Lung (tissue), 11 donors: ENCODE measurements at regions not wholly inside any gene's neighbourhood (a gene's known extent, or its start where the extent isn't known, plus 50 kb on each side); places are given as distances from the start of the nearest gene placed in this dataset.

Experiments used
- ATAC-seq: fragments of 200-7000 bp; cut with Tn5 transposase; one replicate; pipeline ENCODE4 v1.9.1; 2020; ENCODE audit warnings: moderate number of reproducible peaks; ENCODE audit not compliant: insufficient read depth, low FRiP score
- DNase-seq, 3 donors: peaks; one replicate each; pipeline ENCODE4 v3.0.0-alpha.2; 2013 to 2017
- H3K27ac ChIP-seq, 2 donors: one replicate each; pipeline ENCODE4 v1.5.1; 2013; ENCODE audit warnings: mild to moderate bottlenecking in 2 of 2, moderate library complexity in 2 of 2, control low read depth in 1 of 2, inconsistent platforms in 1 of 2, low read depth in 1 of 2, low read length in 1 of 2
- H3K27me3 ChIP-seq, 3 donors: one replicate each; pipeline ENCODE4 v1.5.1; 2013; ENCODE audit warnings: low read length in 2 of 3; ENCODE audit not compliant: control insufficient read depth in 3 of 3, insufficient read depth in 3 of 3
- H3K36me3 ChIP-seq, 4 donors: one replicate each; pipeline ENCODE4 v1.5.1; 2013; ENCODE audit warnings: low read length in 4 of 4, mild to moderate bottlenecking in 1 of 4, moderate library complexity in 1 of 4; ENCODE audit not compliant: control insufficient read depth in 4 of 4, insufficient read depth in 4 of 4
- H3K4me1 ChIP-seq, 5 donors: one replicate each; pipeline ENCODE4 v1.5.1; 2013; ENCODE audit warnings: low read length in 5 of 5, mild to moderate bottlenecking in 2 of 5, moderate library complexity in 1 of 5; ENCODE audit not compliant: control insufficient read depth in 5 of 5, insufficient read depth in 5 of 5
- H3K4me3 ChIP-seq: one replicate; pipeline ENCODE4 v1.5.1; 2013; ENCODE audit warnings: mild to moderate bottlenecking, control low read depth, moderate library complexity
- H3K9ac ChIP-seq, 2 donors: one replicate each; pipeline ENCODE4 v1.5.1; 2013; ENCODE audit warnings: low read length in 2 of 2, control low read depth in 1 of 2; ENCODE audit not compliant: insufficient read depth in 1 of 2
- H3K9me3 ChIP-seq, 4 donors: one replicate each; pipeline ENCODE4 v1.5.1; 2013; ENCODE audit warnings: low read length in 3 of 4, mild to moderate bottlenecking in 1 of 4, moderate library complexity in 1 of 4; ENCODE audit not compliant: control insufficient read depth in 4 of 4, insufficient read depth in 3 of 4
- CTCF ChIP-seq: IDR thresholded peaks from 2 replicates; pipeline ENCODE4 v1.5.1; 2012; ENCODE audit warnings: mild to moderate bottlenecking; ENCODE audit errors: control extremely low read depth, extremely low read depth
- WGBS, 2 donors: extraction: QIAGEN DNeasy Blood & Tissue Kit; methylation state at CpG; one replicate each; pipeline ENCODE4 v1.1.7; 2013; 5-methylcytosine and 5-hydroxymethylcytosine counted together
- donor health status: control.
- donor health status: control.
- donor health status: Bipolar disorder and iron deficiency.
- donor health status: healthy.
- donor health status: DM: yes; HTN: yes; CAD: no.

DNA sequence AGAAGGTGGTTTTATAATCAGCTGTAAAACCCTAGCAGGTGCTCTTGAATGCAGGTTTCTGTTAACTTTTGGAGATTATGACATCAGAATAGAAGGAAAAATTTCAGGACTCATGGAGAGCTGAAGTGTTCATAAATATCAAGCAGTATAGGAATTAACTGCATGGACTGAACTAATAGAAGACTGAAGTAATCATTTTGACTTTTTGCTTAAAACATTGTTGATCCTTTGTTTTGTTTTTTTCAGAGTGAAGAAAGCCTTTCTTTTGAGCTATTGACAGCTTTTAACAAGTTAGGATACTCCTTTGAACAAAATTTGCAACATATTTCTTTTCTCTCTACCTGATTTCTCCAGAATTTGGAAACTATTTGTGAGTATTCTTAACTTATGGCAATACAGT is 70.6 kb upstream of the DAZL start:
- Histone ChIP-seq H3K27me3 (no peaks in the 10 kb centered on the region), H3K36me3 (no peaks in the 10 kb centered on the region), H3K9ac (no peak overlapping the region), H3K27ac (no peak overlapping the region), H3K4me3 (no peak overlapping the region), H3K4me1 (no peaks in the 10 kb centered on the region), H3K9me3 (no peaks in the 10 kb centered on the region)
- ATAC-seq (no peak), DNase-seq (no peak)
- no peak for TF ChIP-seq CTCF

DNA sequence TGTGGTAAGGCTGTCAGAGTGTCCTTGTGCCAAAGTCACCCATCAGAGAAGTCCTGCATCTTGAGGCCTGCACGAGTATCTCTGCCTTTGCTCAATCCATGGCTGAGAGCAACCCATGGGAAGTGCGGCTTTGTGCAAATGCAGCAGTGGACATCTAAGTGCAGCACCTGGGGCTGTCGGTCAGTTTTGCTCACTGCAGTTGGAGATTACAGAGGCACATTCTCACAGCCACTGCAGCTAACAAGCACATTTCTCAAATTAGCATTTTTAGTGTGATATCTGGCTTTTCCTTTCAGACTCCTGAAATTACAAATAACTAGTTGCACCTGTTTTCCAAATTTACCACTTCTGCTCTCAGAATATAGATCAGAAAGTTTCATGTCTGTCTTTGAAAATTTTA is 81.5 kb upstream of the DAZL start:
- 90 to 96% methylated on average over 3 of the region's 3 CpGs for WGBS, 2 donors
- no peaks in the 10 kb centered on the region for H3K9me3 ChIP-seq
- no peak for ATAC-seq
- no peaks in the 10 kb centered on the region for H3K36me3 ChIP-seq
- no peaks in the 10 kb centered on the region for H3K27me3 ChIP-seq
- H3K9ac ChIP-seq: no peak overlapping the region
- no peak for TF ChIP-seq CTCF
- H3K27ac ChIP-seq: no peak overlapping the region
- no peak for DNase-seq
- no peaks in the 10 kb centered on the region for H3K4me1 ChIP-seq
- no peak overlapping the region for H3K4me3 ChIP-seq

- H3K36me3 ChIP-seq: no peaks in the 10 kb centered on the region
- no peaks in the 10 kb centered on the region for H3K27me3 ChIP-seq
- DNase-seq: no peak
- H3K4me1 ChIP-seq: no peaks in the 10 kb centered on the region
- no peaks in the 10 kb centered on the region for H3K9me3 ChIP-seq
- no peak overlapping the region for H3K4me3 ChIP-seq
- H3K9ac ChIP-seq: no peak overlapping the region
- H3K27ac ChIP-seq: no peak overlapping the region
- ATAC-seq: no peak
- no peak for TF ChIP-seq CTCF
These were observed 82.0 kb upstream of the DAZL start for GRCh38 chr3:16687221-16687620.

- no peak for ATAC-seq
- Histone ChIP-seq H3K4me3 (no peak overlapping the region), H3K27ac (no peak overlapping the region), H3K27me3 (no peaks in the 10 kb centered on the region), H3K9me3 (no peaks in the 10 kb centered on the region), H3K4me1 (no peaks in the 10 kb centered on the region), H3K9ac (no peak overlapping the region), H3K36me3 (no peaks in the 10 kb centered on the region)
- no peak for TF ChIP-seq CTCF
- 74 to 79% methylated on average over 8 of the region's 8 CpGs for WGBS, 2 donors
- no peak for DNase-seq
These were observed 87.5 kb upstream of the DAZL start for GRCh38 chr3:16692486-16693344.
